Left lobe of liver (tissue), 2 donors: ENCODE measurements at regions not wholly inside any gene's neighbourhood (a gene's known extent, or its start where the extent isn't known, plus 50 kb on each side); places are given as distances from the start of the nearest gene placed in this dataset.
A peak's percentile ranks its signal among the peaks of the same experiment; 100 is the strongest.

ENCODE experiments used
- ATAC-seq: fragments of 200-7000 bp; cut with Tn5 transposase; one replicate; pipeline ENCODE4 v1.9.1; 2020; ENCODE audit warnings: mild to moderate bottlenecking, moderate library complexity
- DNase-seq: peaks from one replicate; pipeline ENCODE4 v3.0.0-alpha.2; 2020; ENCODE audit warnings: low spot score
- donor health status: DM: no; HTN: no; CAD: no; lungs with moderate emphysema.
- donor health status: DM: no; HTN: yes; CAD: no.

- no peak for ATAC-seq
- no peak for DNase-seq
Measured at GRCh38 chr18:50444539-50444938, 69.7 kb downstream of the SKA1 start.

GRCh38 chr18:50446629-50447028 is 71.8 kb downstream of the SKA1 start:
- DNase-seq: no peak
- no peak for ATAC-seq

- DNase-seq: no peak
- ATAC-seq: peak; percentile 48
Measured at GRCh38 chr18:50447102-50447741, 72.4 kb downstream of the SKA1 start.

DNA sequence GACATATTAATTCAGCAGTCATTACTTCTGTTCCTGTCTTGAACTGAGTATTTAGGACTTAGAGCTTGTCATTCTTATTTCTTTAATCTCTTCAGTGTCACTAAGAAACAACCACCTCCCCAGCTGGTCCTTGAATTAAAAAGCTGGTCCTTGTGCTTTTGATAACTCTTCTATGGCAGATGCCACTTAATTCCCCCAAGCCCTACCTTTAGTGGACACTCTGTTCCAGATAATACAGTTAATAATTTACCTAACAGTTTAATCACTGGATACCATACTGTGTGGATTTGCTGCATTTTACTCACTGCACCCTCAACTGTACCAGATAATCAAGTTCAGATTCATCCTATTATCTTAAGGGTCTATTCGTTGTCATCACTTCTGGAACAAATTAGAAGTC is 73.1 kb downstream of the SKA1 start:
- ATAC-seq: peak; percentile 78
- no peak for DNase-seq

DNA sequence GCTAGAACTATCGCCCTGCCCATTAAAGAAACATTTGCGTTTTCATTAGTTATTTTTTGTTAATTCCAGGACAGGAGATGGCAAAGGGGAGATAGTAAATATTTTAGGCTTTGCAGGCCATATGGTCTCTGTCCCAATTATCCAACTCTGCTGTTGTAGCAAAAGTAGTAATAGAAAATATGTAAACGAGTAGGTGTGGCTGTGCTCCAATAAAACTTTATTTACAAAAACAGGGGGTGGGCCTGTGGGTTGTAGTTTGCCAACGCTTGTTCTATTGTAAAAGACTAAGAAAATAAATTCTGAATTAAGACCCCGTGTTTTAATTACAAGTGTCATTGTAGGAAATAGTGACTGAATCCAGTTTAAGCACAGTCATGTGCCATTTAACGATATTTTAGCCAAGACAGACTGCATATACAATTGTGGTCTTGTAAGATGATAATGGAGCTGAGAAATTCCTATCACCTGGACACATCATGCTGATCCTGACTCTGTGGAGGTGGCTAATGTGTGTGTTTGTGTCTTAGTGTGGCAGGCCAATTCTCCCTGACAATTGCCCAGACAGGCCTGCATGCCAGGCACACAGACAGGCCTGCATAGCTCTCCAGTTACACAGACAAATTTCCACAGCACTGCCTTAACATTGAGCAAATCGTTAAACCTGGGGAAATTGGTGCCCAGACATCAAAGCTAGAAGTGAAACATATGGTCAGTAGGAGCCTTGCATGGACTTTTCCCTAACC is 76.4 kb downstream of the SKA1 start:
- ATAC-seq (no peak), DNase-seq (no peak)

GRCh38 chr18:50453014-50453680 is 78.3 kb downstream of the SKA1 start:
- ATAC-seq (peak; percentile 71), DNase-seq (no peak)

DNA sequence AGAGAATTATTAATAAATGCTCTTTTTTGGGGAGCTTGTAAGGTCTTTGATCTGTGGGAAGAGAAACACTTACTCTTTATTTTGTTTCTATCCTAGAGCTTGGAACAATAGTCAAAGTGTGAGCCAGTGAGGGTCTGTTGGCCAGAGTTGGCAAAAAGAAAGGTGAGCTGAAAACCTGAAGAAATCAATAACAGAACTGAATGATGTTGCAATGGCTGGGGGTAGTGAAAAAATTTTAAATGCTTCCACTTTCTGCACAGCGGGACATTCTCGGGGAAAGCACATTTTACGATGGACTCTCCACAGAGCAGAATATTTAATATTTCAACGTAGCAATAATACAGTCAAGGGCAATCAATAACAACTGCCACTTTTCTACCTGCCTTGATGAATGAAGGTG is 78.9 kb downstream of the SKA1 start:
- ATAC-seq (peak; percentile 22), DNase-seq (no peak)

DNA sequence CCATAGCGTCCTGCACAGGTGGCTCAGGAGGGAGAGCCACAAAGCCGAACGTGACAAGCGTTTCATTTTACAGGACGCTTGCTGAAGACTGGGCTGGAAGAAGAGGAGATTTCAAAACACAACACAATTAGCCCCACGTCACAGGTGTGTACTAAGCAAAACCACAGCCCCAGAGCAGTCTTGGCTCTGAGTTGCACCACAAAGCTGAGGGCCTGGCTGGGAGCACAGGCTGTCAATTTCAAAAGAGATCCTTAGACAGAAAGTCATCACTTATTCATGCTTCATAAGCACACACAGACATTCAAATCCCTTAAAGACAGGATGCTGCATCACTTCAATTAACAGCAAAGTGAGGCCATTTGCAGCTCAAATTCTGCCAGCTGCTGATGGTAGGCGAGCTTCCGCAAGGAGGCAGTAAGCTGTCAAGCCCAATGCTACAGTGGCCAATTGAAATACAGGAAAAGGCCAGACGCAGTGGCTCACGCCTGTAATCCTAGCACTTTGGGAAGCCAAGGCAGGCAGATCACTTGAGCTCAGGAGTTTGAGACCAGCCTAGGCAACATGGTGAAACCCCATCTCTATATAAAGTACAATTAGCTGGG is 79.6 kb downstream of the SKA1 start:
- ATAC-seq: peak; percentile 65

GRCh38 chr18:50456285-50456684 is 81.4 kb downstream of the SKA1 start:
- ATAC-seq (no peak), DNase-seq (no peak)

More for the DNA sequence above, 79.6 kb downstream of the SKA1 start:
- no peak for DNase-seq

- ATAC-seq: no peak
- DNase-seq: no peak
Measured at GRCh38 chr18:50457639-50458038, 82.8 kb downstream of the SKA1 start.

GRCh38 chr18:50458366-50458765 is 83.5 kb downstream of the SKA1 start:
- ATAC-seq: peak; percentile 23
- DNase-seq: no peak

GRCh38 chr18:50458796-50459195 is 84.0 kb downstream of the SKA1 start:
- peak; percentile 71 for ATAC-seq
- DNase-seq: no peak

- no peak for DNase-seq
- ATAC-seq: peak; percentile 77
Measured at GRCh38 chr18:50460062-50460461, 85.2 kb downstream of the SKA1 start.

- DNase-seq (no peak), ATAC-seq (no peak)
Measured at GRCh38 chr18:50460716-50461115, 85.9 kb downstream of the SKA1 start.

GRCh38 chr18:50461251-50461650 is 86.4 kb downstream of the SKA1 start:
- no peak for DNase-seq
- no peak for ATAC-seq

GRCh38 chr18:50465211-50466153 is 90.6 kb downstream of the SKA1 start:
- peak; percentile 59 for ATAC-seq
- no peak for DNase-seq

GRCh38 chr18:50466634-50467033 is 91.8 kb downstream of the SKA1 start:
- DNase-seq (no peak), ATAC-seq (no peak)

GRCh38 chr18:50468807-50469206 is 91.1 kb upstream of the MAPK4 start:
- no peak for DNase-seq
- ATAC-seq: no peak

DNA sequence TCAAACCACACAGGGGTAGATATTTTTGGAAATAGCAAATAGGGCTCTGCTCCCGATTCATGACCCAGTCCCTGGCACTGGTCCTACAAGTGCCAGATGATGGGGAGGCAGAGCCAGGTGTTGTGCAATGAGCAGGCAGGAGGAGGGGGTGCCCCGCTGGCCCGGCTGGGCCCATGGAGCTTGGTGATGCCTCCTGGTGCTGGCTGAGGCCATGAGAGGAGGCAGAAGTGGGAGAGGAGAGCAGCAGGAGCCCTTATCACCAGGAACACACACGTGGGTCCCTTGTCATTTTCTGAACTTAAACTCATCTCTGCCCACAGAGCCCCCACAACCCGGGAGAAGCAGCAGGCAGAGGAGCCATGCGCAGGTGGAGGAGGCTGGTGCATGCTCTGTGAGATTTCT is 90.5 kb upstream of the MAPK4 start:
- peak; percentile 64 for DNase-seq
- ATAC-seq: peak; percentile 78

DNA sequence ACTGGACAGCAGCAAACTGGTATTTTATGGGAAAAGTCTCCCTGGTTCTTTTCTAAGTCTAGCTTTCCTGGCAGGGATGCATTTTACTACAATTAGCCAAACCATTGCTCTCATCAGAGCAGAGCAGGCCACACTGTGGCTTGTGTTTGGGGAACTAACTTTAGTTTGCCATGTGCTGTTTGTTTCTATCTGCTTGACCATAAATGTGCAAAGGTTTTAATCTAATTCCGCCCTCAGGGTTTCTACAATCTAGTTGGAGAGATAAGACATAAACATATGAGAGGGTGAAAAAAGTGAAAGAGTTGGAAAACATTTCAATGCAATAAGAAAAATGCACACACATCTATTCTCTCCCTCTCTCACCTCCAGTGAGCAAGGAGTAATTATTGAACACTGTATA is 86.9 kb upstream of the MAPK4 start:
- ATAC-seq (no peak), DNase-seq (no peak)

GRCh38 chr18:50473881-50474280 is 86.0 kb upstream of the MAPK4 start:
- DNase-seq: no peak
- no peak for ATAC-seq
